GM23338 (cell line): ENCODE measurements at regions not wholly inside any gene's neighbourhood (a gene's known extent, or its start where the extent isn't known, plus 50 kb on each side); places are given as distances from the start of the nearest gene placed in this dataset.

Experiments
- ATAC-seq: fragments of 200-7000 bp; cut with Tn5 transposase; 3 replicates; pipeline ENCODE4 v1.9.1; 2020
- DNase-seq: peaks from one replicate; pipeline ENCODE4 v3.0.0-alpha.2; 2015; ENCODE audit warnings: low spot score
- H2AFZ ChIP-seq: fragments of 200-600 bp; sonication (generic); 2 replicates; pipeline ENCODE4 v1.8.0; 2016; ENCODE audit warnings: antibody characterized with exemption, mild to moderate bottlenecking, moderate library complexity
- H3F3A ChIP-seq: fragments of 200-600 bp; sonication (generic); replicated peaks from 2 replicates; pipeline ENCODE4 v1.8.0; 2017; ENCODE audit warnings: antibody characterized with exemption, mixed run types, low read depth
- H3K27ac ChIP-seq: fragments of 200-600 bp; sonication (generic); 2 replicates; pipeline ENCODE4 v1.6.1; 2016; ENCODE audit warnings: low read depth
- H3K27me3 ChIP-seq: fragments of 200-600 bp; sonication (generic); 2 replicates; pipeline ENCODE4 v1.8.0; 2016; ENCODE audit warnings: mild to moderate bottlenecking, mixed run types, moderate library complexity; ENCODE audit not compliant: insufficient read depth
- H3K36me3 ChIP-seq: fragments of 200-600 bp; sonication (generic); 2 replicates; pipeline ENCODE4 v1.8.0; 2016; ENCODE audit warnings: mild to moderate bottlenecking; ENCODE audit not compliant: insufficient read depth
- H3K4me1 ChIP-seq: fragments of 200-600 bp; sonication (generic); 2 replicates; pipeline ENCODE4 v1.8.0; 2016; ENCODE audit warnings: mild to moderate bottlenecking, moderate library complexity; ENCODE audit not compliant: insufficient read depth
- H3K4me2 ChIP-seq: fragments of 200-600 bp; sonication (generic); 2 replicates; pipeline ENCODE4 v1.7.1; 2017; ENCODE audit warnings: mixed run types
- H3K4me3 ChIP-seq: fragments of 200-600 bp; sonication (generic); 2 replicates; pipeline ENCODE4 v1.6.1; 2016; ENCODE audit warnings: mixed run types
- H3K79me2 ChIP-seq: fragments of 200-600 bp; sonication (generic); replicated peaks from 2 replicates; pipeline ENCODE4 v1.8.0; 2017; ENCODE audit warnings: mild to moderate bottlenecking; ENCODE audit not compliant: insufficient read depth
- H3K9me2 ChIP-seq: fragments of 200-600 bp; sonication (generic); 2 replicates; pipeline ENCODE4 v1.8.0; 2017; ENCODE audit not compliant: insufficient read depth
- H4K20me1 ChIP-seq: fragments of 200-600 bp; sonication (generic); replicated peaks from 2 replicates; pipeline ENCODE4 v1.8.0; 2017; ENCODE audit warnings: mild to moderate bottlenecking; ENCODE audit not compliant: insufficient read depth
- H3K27ac Mint-ChIP-seq: 2 replicates; pipeline ENCODE4 v1.8.0; 2020; ENCODE audit warnings: inconsistent platforms, mild to moderate bottlenecking, moderate library complexity, mixed read lengths
- H3K27me3 Mint-ChIP-seq: 3 replicates; pipeline ENCODE4 v1.8.0; 2022; ENCODE audit warnings: low read depth, mild to moderate bottlenecking, moderate library complexity, mixed read lengths, inconsistent platforms; ENCODE audit not compliant: insufficient read depth, poor library complexity
- H3K36me3 Mint-ChIP-seq: 3 replicates; pipeline ENCODE4 v1.8.0; 2021; ENCODE audit warnings: low read depth, mild to moderate bottlenecking, inconsistent platforms, moderate library complexity, mixed read lengths
- H3K4me1 Mint-ChIP-seq: 3 replicates; pipeline ENCODE4 v1.8.0; 2020; ENCODE audit warnings: mild to moderate bottlenecking, inconsistent platforms, mixed read lengths
- H3K4me3 Mint-ChIP-seq: 3 replicates; pipeline ENCODE4 v1.8.0; 2021; ENCODE audit warnings: moderate library complexity, mild to moderate bottlenecking, inconsistent platforms, mixed read lengths
- H3K9me3 Mint-ChIP-seq: 3 replicates; pipeline ENCODE4 v1.8.0; 2020; ENCODE audit warnings: moderate library complexity, mild to moderate bottlenecking, inconsistent platforms, mixed read lengths
- CREB1 ChIP-seq: fragments of 250-450 bp; sonication (Bioruptor Pico); IDR thresholded peaks from 2 replicates; pipeline ENCODE4 v1.5.0; 2020; ENCODE audit warnings: low read depth, mild to moderate bottlenecking, moderate library complexity
- EZH2 ChIP-seq: fragments of 200-600 bp; sonication (generic); IDR thresholded peaks from one replicate; pipeline ENCODE4 v1.8.0; 2017; ENCODE audit warnings: antibody characterized with exemption, mild to moderate bottlenecking, low read depth; ENCODE audit not compliant: unreplicated experiment
- EZH2phosphoT487 ChIP-seq: fragments of 200-600 bp; sonication (generic); IDR thresholded peaks from one replicate; pipeline ENCODE4 v1.8.1; 2018; ENCODE audit warnings: antibody characterized with exemption; ENCODE audit not compliant: unreplicated experiment
- NANOG ChIP-seq: IDR thresholded peaks from 2 replicates; pipeline ENCODE4 v1.6.1; 2016; ENCODE audit warnings: antibody characterized with exemption, borderline replicate concordance
- POLR2AphosphoS5 ChIP-seq: IDR thresholded peaks from 2 replicates; pipeline ENCODE4 v1.6.1; 2016; ENCODE audit warnings: antibody characterized with exemption, low read depth
- REST ChIP-seq: IDR thresholded peaks from one replicate; pipeline ENCODE4 v1.6.1; 2018; ENCODE audit warnings: antibody characterized with exemption; ENCODE audit not compliant: unreplicated experiment
- ZNF114 ChIP-seq: fragments of 250-450 bp; sonication (Bioruptor Pico); IDR thresholded peaks from 2 replicates; pipeline ENCODE4 v1.5.0; 2020; ENCODE audit warnings: mild to moderate bottlenecking, moderate library complexity
- ZNF331 ChIP-seq: fragments of 250-450 bp; sonication (Bioruptor Pico); IDR thresholded peaks from 2 replicates; pipeline ENCODE4 v1.5.0; 2020; ENCODE audit warnings: low read depth, mild to moderate bottlenecking, moderate library complexity
- TF ChIP-seq, protein P1 (sequence below): fragments of 250-450 bp; sonication (Bioruptor Pico); IDR thresholded peaks from 2 replicates; pipeline ENCODE4 v1.5.0; 2020; ENCODE audit warnings: mild to moderate bottlenecking, moderate library complexity
- TF ChIP-seq, protein P2 (sequence below): IDR thresholded peaks from 2 replicates; pipeline ENCODE4 v1.6.1; 2016; ENCODE audit warnings: antibody characterized with exemption

DNA sequence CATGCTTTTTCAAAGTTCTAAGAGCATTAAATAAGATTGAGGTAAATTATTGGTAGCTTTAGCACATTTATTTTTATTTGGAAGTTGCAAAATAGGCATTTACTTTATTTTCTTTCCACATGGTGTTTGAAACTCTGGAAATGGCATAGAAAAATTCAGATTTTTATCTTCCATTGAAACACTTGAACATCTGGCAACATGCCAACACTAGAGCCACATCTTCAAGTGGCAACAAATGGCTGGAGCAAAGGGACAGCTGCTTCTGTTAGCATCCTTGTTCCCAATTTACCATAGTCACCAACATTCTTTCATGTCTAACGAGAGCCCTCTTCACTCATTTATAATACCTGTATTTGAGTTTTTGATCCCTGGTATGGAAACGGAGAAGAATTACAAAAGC, 539.9 kb downstream of the ZNF608 start:
- ATAC-seq, result no peak
- Histone ChIP-seq H3K4me2 (no peak overlapping the region), H2AFZ (no peak overlapping the region), H4K20me1 (no peaks in the 10 kb centered on the region), H3F3A (no peaks in the 10 kb centered on the region), H3K27me3 (no peaks in the 10 kb centered on the region), H3K4me3 (no peak overlapping the region), H3K79me2 (no peaks in the 10 kb centered on the region), H3K9me2 (peaks cover 9% of the 10 kb centered on the region), H3K36me3 (peaks cover 11% of the 10 kb centered on the region; the same call in 1 of the 2 replicates), H3K27ac (no peak overlapping the region), H3K4me1 (no peaks in the 10 kb centered on the region)
- H3K4me3 Mint-ChIP-seq, result no peak overlapping the region
- TF ChIP-seq ZNF331 (CRISPR knock-in tag) (no peak), REST (no peak), CREB1 (CRISPR knock-in tag) (no peak), NANOG (no peak), EZH2 (no peak), ZNF114 (CRISPR knock-in tag) (no peak), EZH2phosphoT487 (no peak), POLR2AphosphoS5 (no peak)
- TF ChIP-seq, protein P1, sequence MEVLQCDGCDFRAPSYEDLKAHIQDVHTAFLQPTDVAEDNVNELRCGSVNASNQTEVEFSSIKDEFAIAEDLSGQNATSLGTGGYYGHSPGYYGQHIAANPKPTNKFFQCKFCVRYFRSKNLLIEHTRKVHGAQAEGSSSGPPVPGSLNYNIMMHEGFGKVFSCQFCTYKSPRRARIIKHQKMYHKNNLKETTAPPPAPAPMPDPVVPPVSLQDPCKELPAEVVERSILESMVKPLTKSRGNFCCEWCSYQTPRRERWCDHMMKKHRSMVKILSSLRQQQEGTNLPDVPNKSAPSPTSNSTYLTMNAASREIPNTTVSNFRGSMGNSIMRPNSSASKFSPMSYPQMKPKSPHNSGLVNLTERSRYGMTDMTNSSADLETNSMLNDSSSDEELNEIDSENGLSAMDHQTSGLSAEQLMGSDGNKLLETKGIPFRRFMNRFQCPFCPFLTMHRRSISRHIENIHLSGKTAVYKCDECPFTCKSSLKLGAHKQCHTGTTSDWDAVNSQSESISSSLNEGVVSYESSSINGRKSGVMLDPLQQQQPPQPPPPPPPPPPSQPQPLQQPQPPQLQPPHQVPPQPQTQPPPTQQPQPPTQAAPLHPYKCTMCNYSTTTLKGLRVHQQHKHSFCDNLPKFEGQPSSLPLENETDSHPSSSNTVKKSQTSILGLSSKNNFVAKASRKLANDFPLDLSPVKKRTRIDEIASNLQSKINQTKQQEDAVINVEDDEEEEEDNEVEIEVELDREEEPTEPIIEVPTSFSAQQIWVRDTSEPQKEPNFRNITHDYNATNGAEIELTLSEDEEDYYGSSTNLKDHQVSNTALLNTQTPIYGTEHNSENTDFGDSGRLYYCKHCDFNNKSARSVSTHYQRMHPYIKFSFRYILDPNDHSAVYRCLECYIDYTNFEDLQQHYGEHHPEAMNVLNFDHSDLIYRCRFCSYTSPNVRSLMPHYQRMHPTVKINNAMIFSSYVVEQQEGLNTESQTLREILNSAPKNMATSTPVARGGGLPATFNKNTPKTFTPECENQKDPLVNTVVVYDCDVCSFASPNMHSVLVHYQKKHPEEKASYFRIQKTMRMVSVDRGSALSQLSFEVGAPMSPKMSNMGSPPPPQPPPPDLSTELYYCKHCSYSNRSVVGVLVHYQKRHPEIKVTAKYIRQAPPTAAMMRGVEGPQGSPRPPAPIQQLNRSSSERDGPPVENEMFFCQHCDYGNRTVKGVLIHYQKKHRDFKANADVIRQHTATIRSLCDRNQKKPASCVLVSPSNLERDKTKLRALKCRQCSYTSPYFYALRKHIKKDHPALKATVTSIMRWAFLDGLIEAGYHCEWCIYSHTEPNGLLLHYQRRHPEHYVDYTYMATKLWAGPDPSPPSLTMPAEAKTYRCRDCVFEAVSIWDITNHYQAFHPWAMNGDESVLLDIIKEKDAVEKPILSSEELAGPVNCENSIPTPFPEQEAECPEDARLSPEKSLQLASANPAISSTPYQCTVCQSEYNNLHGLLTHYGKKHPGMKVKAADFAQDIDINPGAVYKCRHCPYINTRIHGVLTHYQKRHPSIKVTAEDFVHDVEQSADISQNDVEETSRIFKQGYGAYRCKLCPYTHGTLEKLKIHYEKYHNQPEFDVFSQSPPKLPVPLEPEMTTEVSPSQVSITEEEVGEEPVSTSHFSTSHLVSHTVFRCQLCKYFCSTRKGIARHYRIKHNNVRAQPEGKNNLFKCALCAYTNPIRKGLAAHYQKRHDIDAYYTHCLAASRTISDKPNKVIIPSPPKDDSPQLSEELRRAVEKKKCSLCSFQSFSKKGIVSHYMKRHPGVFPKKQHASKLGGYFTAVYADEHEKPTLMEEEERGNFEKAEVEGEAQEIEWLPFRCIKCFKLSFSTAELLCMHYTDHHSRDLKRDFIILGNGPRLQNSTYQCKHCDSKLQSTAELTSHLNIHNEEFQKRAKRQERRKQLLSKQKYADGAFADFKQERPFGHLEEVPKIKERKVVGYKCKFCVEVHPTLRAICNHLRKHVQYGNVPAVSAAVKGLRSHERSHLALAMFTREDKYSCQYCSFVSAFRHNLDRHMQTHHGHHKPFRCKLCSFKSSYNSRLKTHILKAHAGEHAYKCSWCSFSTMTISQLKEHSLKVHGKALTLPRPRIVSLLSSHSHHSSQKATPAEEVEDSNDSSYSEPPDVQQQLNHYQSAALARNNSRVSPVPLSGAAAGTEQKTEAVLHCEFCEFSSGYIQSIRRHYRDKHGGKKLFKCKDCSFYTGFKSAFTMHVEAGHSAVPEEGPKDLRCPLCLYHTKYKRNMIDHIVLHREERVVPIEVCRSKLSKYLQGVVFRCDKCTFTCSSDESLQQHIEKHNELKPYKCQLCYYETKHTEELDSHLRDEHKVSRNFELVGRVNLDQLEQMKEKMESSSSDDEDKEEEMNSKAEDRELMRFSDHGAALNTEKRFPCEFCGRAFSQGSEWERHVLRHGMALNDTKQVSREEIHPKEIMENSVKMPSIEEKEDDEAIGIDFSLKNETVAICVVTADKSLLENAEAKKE, result no peak
- TF ChIP-seq, protein P2, sequence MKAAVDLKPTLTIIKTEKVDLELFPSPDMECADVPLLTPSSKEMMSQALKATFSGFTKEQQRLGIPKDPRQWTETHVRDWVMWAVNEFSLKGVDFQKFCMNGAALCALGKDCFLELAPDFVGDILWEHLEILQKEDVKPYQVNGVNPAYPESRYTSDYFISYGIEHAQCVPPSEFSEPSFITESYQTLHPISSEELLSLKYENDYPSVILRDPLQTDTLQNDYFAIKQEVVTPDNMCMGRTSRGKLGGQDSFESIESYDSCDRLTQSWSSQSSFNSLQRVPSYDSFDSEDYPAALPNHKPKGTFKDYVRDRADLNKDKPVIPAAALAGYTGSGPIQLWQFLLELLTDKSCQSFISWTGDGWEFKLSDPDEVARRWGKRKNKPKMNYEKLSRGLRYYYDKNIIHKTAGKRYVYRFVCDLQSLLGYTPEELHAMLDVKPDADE, result no peak
- peaks cover 5% of the 10 kb centered on the region for H3K27me3 Mint-ChIP-seq
- no peak overlapping the region for H3K27ac Mint-ChIP-seq
- no peaks in the 10 kb centered on the region for H3K4me1 Mint-ChIP-seq
- H3K36me3 Mint-ChIP-seq, result peaks cover 50% of the 10 kb centered on the region
- no peak for DNase-seq
- H3K9me3 Mint-ChIP-seq, result peaks cover 67% of the 10 kb centered on the region
